ENCODE measurements at regions not wholly inside any gene's neighbourhood (a gene's known extent, or its start where the extent isn't known, plus 50 kb on each side); places are given as distances from the start of the nearest gene placed in this dataset.
"Not testable (repeated sequence)": the region's sequence is repeated elsewhere in the genome, so short reads cannot be mapped to it uniquely, and the experiment has no call there.

- no peak for DNase-seq
These were observed 618.5 kb downstream of the NR2F2 start for GRCh38 chr15:96948981-96949380.

GRCh38 chr15:96958721-96959120 lies 628.2 kb downstream of the NR2F2 start:
- DNase-seq = no peak

- DNase-seq = no peak
These were observed 629.0 kb downstream of the NR2F2 start for GRCh38 chr15:96959501-96959900.

GRCh38 chr15:96960711-96961480 lies 630.4 kb downstream of the NR2F2 start:
- DNase-seq = no peak

- DNase-seq = no peak
These were observed 636.1 kb downstream of the NR2F2 start for GRCh38 chr15:96966554-96966953.

- no peak for DNase-seq
These were observed 639.5 kb downstream of the NR2F2 start for GRCh38 chr15:96969732-96970710.

GRCh38 chr15:96972201-96972600 lies 641.7 kb downstream of the NR2F2 start:
- DNase-seq = no peak

- no peak for DNase-seq
These were observed 644.3 kb downstream of the NR2F2 start for GRCh38 chr15:96974761-96975160.

- no peak for DNase-seq
These were observed 647.4 kb downstream of the NR2F2 start for GRCh38 chr15:96977886-96978285.

GRCh38 chr15:96978937-96979473 lies 648.5 kb downstream of the NR2F2 start:
- DNase-seq = no peak

- DNase-seq = not testable (repeated sequence)
These were observed 653.7 kb downstream of the NR2F2 start for GRCh38 chr15:96984121-96984671.

GRCh38 chr15:96992817-96993216 lies 662.3 kb downstream of the NR2F2 start:
- DNase-seq = no peak

GRCh38 chr15:96997538-96997937 lies 667.0 kb downstream of the NR2F2 start:
- no peak for DNase-seq

GRCh38 chr15:97009031-97009431 lies 678.5 kb downstream of the NR2F2 start:
- DNase-seq = no peak

GRCh38 chr15:97012986-97013385 lies 682.5 kb downstream of the NR2F2 start:
- no peak for DNase-seq

- no peak for DNase-seq
These were observed 683.0 kb downstream of the NR2F2 start for GRCh38 chr15:97013491-97013890.

- no peak for DNase-seq
These were observed 683.5 kb downstream of the NR2F2 start for GRCh38 chr15:97014001-97014400.

- DNase-seq = no peak
These were observed 693.0 kb downstream of the NR2F2 start for GRCh38 chr15:97023488-97023844.

GRCh38 chr15:97026781-97027180 lies 696.3 kb downstream of the NR2F2 start:
- no peak for DNase-seq

GRCh38 chr15:97027772-97028171 lies 697.3 kb downstream of the NR2F2 start:
- no peak for DNase-seq

- DNase-seq = no peak
These were observed 699.8 kb downstream of the NR2F2 start for GRCh38 chr15:97030251-97030650.

- no peak for DNase-seq
These were observed 705.8 kb downstream of the NR2F2 start for GRCh38 chr15:97036301-97036700.

GRCh38 chr15:97037080-97037479 lies 706.6 kb downstream of the NR2F2 start:
- DNase-seq = no peak
